ENCODE measurements at regions not wholly inside any gene's neighbourhood (a gene's known extent, or its start where the extent isn't known, plus 50 kb on each side); places are given as distances from the start of the nearest gene placed in this dataset.

- TF ChIP-seq CTCF (IDR thresholded peaks at IDR 0.05; ENCODE audit: insufficient read depth, low read depth, low read length): no peak
- H3K4me3 ChIP-seq (ENCODE audit: low read depth, low read length): no peak overlapping the region
- DNase-seq (ENCODE audit: low read depth): no peak
These were observed 581.9 kb downstream of the GATA3 start for GRCh38 chr10:8636371-8636770.

DNA sequence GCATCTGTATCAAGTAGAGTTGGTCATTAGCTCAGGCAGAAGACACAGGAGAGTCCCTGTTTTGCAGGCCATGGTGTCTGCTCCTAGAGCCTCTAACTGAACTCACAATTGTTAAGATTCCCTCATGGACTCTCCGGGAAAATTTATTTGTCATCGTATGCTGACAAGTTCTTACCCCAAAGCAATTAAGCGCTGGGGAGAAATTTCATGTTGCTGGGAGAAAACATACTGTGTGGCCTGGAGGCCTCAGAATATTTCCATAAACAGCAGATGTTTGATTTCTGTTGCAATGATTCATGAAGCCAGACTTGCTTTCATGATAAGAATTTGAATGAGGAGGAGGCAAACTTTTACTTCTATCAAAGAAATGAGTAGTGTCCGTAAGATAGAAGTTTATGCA, 583.2 kb downstream of the GATA3 start:
- no peak overlapping the region for H3K4me3 ChIP-seq (ENCODE audit: low read depth, low read length)
- no peak for DNase-seq (ENCODE audit: low read depth)
- TF ChIP-seq CTCF (IDR thresholded peaks at IDR 0.05; ENCODE audit: insufficient read depth, low read depth, low read length): no peak

DNA sequence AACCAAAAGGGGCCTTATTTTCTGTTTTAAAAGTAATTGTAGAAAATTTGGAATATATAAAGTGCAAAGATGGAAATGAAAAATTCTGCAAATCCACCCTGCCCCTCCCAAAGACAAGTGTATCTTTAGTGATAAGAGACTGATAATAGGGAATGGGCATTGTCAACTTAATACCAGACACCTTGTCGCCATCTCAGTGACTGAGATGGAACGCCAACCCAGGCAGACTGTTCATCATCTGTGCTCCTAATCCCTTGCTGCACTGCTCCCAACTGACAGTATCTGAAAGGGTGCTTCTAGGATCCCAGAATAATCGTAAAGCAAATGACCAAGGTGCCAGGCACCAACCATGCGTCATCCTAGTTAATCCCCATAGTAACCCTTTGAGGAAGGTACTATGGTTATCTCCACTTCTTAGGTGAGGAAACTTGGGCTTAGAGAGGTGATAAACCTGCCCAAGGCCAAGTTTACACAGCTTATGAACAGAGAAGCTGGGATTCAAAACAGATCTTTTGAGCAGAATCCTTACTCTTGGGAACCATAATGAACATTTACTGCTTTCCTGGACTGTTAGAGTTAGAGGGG, 583.7 kb downstream of the GATA3 start:
- H3K4me3 ChIP-seq (ENCODE audit: low read depth, low read length): no peak overlapping the region
- no peak for DNase-seq (ENCODE audit: low read depth)
- TF ChIP-seq CTCF (IDR thresholded peaks at IDR 0.05; ENCODE audit: insufficient read depth, low read depth, low read length): no peak

DNA sequence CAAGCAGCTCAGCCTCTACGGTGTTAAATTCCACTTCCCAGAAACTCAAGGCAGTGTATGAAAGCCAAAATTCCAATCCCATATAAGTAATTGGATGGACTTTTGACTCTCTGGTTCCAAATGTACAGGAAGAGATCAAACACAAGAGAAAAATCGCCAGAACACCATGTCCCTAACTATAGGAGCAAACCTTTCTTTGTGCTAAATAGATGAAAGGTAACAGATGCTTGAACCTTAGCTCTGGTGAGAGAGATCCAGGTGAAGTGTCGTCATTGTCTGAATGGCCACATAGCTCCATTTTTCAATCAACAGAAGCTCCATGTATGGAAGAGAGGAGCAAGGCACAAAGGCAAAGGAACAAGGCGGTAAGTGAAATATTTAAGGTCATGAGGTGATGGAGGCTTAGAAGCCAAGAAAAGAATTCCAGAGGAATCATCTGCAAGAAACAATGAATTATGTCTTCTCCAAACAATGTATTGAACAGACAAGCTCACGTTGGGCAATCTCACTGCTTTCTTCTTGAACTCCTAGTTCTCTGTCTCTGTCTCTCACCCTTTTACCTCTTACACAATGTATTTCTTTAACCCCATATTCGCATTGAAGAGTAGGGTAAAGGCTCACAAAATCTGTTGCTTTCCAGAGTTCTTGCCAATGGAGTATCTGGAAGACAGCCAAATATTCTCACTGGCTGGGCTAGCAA, 585.1 kb downstream of the GATA3 start:
- no peak for TF ChIP-seq CTCF (IDR thresholded peaks at IDR 0.05; ENCODE audit: insufficient read depth, low read depth, low read length)
- no peak for DNase-seq (ENCODE audit: low read depth)
- H3K4me3 ChIP-seq (ENCODE audit: low read depth, low read length): no peak overlapping the region

DNA sequence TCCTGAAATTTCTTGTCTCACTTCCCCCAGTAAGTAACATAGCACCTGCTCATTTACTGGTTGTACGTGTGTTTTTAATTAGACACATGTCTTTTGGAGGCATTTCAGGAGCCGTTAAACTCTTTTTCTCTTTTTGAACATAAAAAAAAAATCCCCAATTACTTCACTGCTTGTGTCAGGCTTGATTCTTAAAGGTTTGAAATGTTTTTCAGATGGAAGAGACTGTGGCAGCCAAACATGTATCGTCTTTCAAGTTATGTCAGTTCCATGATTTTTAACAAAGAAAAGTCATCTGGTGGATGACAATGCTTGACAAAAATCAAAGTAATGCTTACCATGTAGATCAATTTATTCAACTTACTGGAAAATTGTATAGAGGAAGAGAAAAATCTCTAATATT, 585.8 kb downstream of the GATA3 start:
- no peak for TF ChIP-seq CTCF (IDR thresholded peaks at IDR 0.05; ENCODE audit: insufficient read depth, low read depth, low read length)
- no peak for DNase-seq (ENCODE audit: low read depth)
- no peak overlapping the region for H3K4me3 ChIP-seq (ENCODE audit: low read depth, low read length)

DNA sequence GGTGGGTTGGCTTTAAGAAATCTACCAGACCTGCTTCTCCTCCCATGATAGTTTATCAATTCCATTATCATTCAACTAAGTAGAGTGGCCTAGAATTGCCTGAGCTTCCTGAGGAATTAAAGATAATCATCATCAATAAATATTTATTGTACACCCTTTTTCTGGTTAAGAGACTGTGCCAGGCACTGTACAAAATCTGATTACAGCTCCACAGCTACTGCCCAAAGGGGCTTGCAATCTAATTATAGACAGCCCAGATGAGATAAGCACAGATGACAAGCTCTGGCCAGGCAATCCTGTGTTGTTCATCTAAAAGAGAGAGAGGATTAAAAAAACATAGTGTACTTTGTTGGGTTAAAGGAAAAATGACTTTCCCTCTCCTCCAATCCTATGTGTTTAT, 586.4 kb downstream of the GATA3 start:
- no peak for DNase-seq (ENCODE audit: low read depth)
- no peak overlapping the region for H3K4me3 ChIP-seq (ENCODE audit: low read depth, low read length)
- TF ChIP-seq CTCF (IDR thresholded peaks at IDR 0.05; ENCODE audit: insufficient read depth, low read depth, low read length): no peak

GRCh38 chr10:8656261-8656660, 601.8 kb downstream of the GATA3 start:
- DNase-seq (ENCODE audit: low read depth): no peak
- TF ChIP-seq CTCF (IDR thresholded peaks at IDR 0.05; ENCODE audit: insufficient read depth, low read depth, low read length): no peak
- H3K4me3 ChIP-seq (ENCODE audit: low read depth, low read length): no peak overlapping the region
